Stomach (tissue), 8 donors: ENCODE measurements at regions not wholly inside any gene's neighbourhood (a gene's known extent, or its start where the extent isn't known, plus 50 kb on each side); places are given as distances from the start of the nearest gene placed in this dataset.

Experiments
- DNase-seq, 2 donors: peaks; one replicate each; pipeline versions ENCODE4 v3.0.0 to v3.0.0-alpha.2; 2013 to 2019
- H3K27ac ChIP-seq, 5 donors: fragments of 200-600 bp in 4 of 5; sonication (generic) in 4 of 5; one replicate each; pipeline ENCODE4 v1.5.1; 2013 to 2019; ENCODE audit warnings: mild to moderate bottlenecking in 1 of 5, moderate library complexity in 1 of 5
- H3K27me3 ChIP-seq, 3 donors: fragments of 200-600 bp; sonication (generic); one replicate each; pipeline ENCODE4 v1.5.1; 2017 to 2019; ENCODE audit warnings: mixed run types in 1 of 3
- H3K36me3 ChIP-seq, 4 donors: fragments of 200-600 bp; sonication (generic); 1 replicate in 3 of 4; 2 replicates in 1 of 4; pipeline ENCODE4 v1.5.1; 2016 to 2019
- H3K4me1 ChIP-seq, 4 donors: fragments of 200-600 bp; sonication (generic); one replicate each; pipeline ENCODE4 v1.5.1; 2016 to 2019
- H3K4me3 ChIP-seq, 4 donors: fragments of 200-600 bp; sonication (generic) in 3 of 4; one replicate each; pipeline ENCODE4 v1.5.1; 2016 to 2019; ENCODE audit warnings: mild to moderate bottlenecking in 1 of 4
- H3K9me3 ChIP-seq, 4 donors: fragments of 200-600 bp; sonication (generic); one replicate each; pipeline ENCODE4 v1.5.1; 2016 to 2019
- CTCF ChIP-seq, 7 experiments: fragments of 450-650 bp in 4 of 7; fragments of 200-600 bp in 3 of 7; sonication (generic) in 3 of 7; IDR thresholded peaks; one replicate each; pipeline ENCODE4 v1.5.1; 2016 to 2019; ENCODE audit warnings: antibody characterized with exemption in 7 of 7, control low read depth in 2 of 7, mild to moderate bottlenecking in 1 of 7
- EP300 ChIP-seq: sonication (generic); formaldehyde crosslinking; IDR thresholded peaks from one replicate; pipeline ENCODE4 v1.6.1; 2017; ENCODE audit warnings: antibody characterized with exemption
- POLR2A ChIP-seq, 4 donors: fragments of 450-650 bp; IDR thresholded peaks; one replicate each; pipeline ENCODE4 v1.6.1; 2016; ENCODE audit warnings: antibody characterized with exemption in 4 of 4, control low read depth in 2 of 4, mild to moderate bottlenecking in 1 of 4, moderate library complexity in 1 of 4
- POLR2AphosphoS5 ChIP-seq, 3 donors: sonication (generic); formaldehyde crosslinking; IDR thresholded peaks; one replicate each; pipeline ENCODE4 v1.6.1; 2016; ENCODE audit warnings: antibody characterized with exemption in 3 of 3
- WGBS, 5 donors: extraction: QIAGEN DNeasy Blood & Tissue Kit in 3 of 5; methylation state at CpG; one replicate each; pipeline versions ENCODE4 v1.1.5 to v1.1.7; 2013 to 2018; 5-methylcytosine and 5-hydroxymethylcytosine counted together
- intact Hi-C: fragments of 100-400 bp; cut with DNase I; formaldehyde crosslinking; loops from one replicate; pipeline ENCODE4 v1.15.1; 2023; ENCODE audit warnings: low total_unique reads
- donor health status: healthy with polysubstance abuse.
- donor health status: Bipolar disorder and iron deficiency.
- donor health status: healthy.

GRCh38 chr14:85947461-85948139 lies 417.7 kb downstream of the FLRT2 start:
- WGBS, 5 donors = 56 to 62% (median 60%) methylated on average over 4 of the region's 4 CpGs

GRCh38 chr14:85943192-85943591 lies 413.2 kb downstream of the FLRT2 start:
- no peak overlapping the region for H3K4me3 ChIP-seq
- DNase-seq = no peak
- no peaks in the 10 kb centered on the region for H3K4me1 ChIP-seq
- H3K36me3 ChIP-seq = no peaks in the 10 kb centered on the region
- WGBS, 5 donors = 78 to 94% (median 90%) methylated on average over 1 of the region's 1 CpG
- intact Hi-C loops = no loop called here
- TF ChIP-seq POLR2AphosphoS5 (IDR thresholded peaks at IDR 0.05) (no peak), EP300 (no peak), CTCF (IDR thresholded peaks at IDR 0.05) (no peak), POLR2A (IDR thresholded peaks at IDR 0.05) (no peak)
- no peaks in the 10 kb centered on the region for H3K27me3 ChIP-seq
- no peak overlapping the region for H3K27ac ChIP-seq
- H3K9me3 ChIP-seq = peaks cover 0 to 12% (median 8%) of the 10 kb centered on the region in 4 donors

More at GRCh38 chr14:85947461-85948139, 417.7 kb downstream of the FLRT2 start:
- Histone ChIP-seq H3K4me3 (no peak overlapping the region), H3K4me1 (no peaks in the 10 kb centered on the region), H3K9me3 (no peaks in the 10 kb centered on the region), H3K36me3 (no peaks in the 10 kb centered on the region), H3K27me3 (no peaks in the 10 kb centered on the region), H3K27ac (no peak overlapping the region)
- intact Hi-C loops = no loop called here
- no peak for DNase-seq
- TF ChIP-seq CTCF (IDR thresholded peaks at IDR 0.05) = no peak
- TF ChIP-seq EP300 = no peak
- no peak for TF ChIP-seq POLR2AphosphoS5 (IDR thresholded peaks at IDR 0.05)
- TF ChIP-seq POLR2A (IDR thresholded peaks at IDR 0.05) = no peak

- H3K4me3 ChIP-seq = peak overlapping the region; percentile 29 to 46 (median 34)
- WGBS, 5 donors = 48 to 65% (median 62%) methylated on average over 3 of the region's 3 CpGs
- peaks cover 0 to 27% (median 16%) of the 10 kb centered on the region in 4 donors for H3K9me3 ChIP-seq
- no peak for DNase-seq
- intact Hi-C loops = no loop called here
- peak overlapping the region in 3 of 5 donors; percentile 41 to 71 (median 59) for H3K27ac ChIP-seq
- no peaks in the 10 kb centered on the region for H3K4me1 ChIP-seq
- TF ChIP-seq POLR2A (IDR thresholded peaks at IDR 0.05) (no peak), CTCF (IDR thresholded peaks at IDR 0.05) (no peak), POLR2AphosphoS5 (IDR thresholded peaks at IDR 0.05) (no peak), EP300 (no peak)
- no peaks in the 10 kb centered on the region for H3K27me3 ChIP-seq
- no peaks in the 10 kb centered on the region for H3K36me3 ChIP-seq
These were observed 404.9 kb downstream of the FLRT2 start for GRCh38 chr14:85934886-85935254.

- Histone ChIP-seq H3K4me1 (no peaks in the 10 kb centered on the region), H3K4me3 (peak overlapping the region; percentile 29 to 46 (median 34)), H3K27me3 (no peaks in the 10 kb centered on the region), H3K36me3 (no peaks in the 10 kb centered on the region), H3K27ac (peak overlapping the region in 3 of 5 donors; percentile 41 to 71 (median 59)), H3K9me3 (peaks cover 0 to 27% (median 16%) of the 10 kb centered on the region in 4 donors)
- intact Hi-C loops = no loop called here
- DNase-seq = peak; percentile 38 to 52
- no peak for TF ChIP-seq POLR2A (IDR thresholded peaks at IDR 0.05)
- WGBS, 5 donors = 61 to 76% (median 64%) methylated on average over 12 of the region's 12 CpGs
These were observed 404.4 kb downstream of the FLRT2 start for GRCh38 chr14:85934123-85934885.
